MM.1S (cell line): ENCODE measurements at regions not wholly inside any gene's neighbourhood (a gene's known extent, or its start where the extent isn't known, plus 50 kb on each side); places are given as distances from the start of the nearest gene placed in this dataset.

ENCODE experiments used
- CTCF ChIP-seq: fragments of 300-600 bp; sonication (generic); IDR thresholded peaks from 2 replicates; pipeline ENCODE4 v1.5.1; 2016; ENCODE audit warnings: antibody characterized with exemption, low read length, mixed read lengths
- EZH2 ChIP-seq: fragments of 300-600 bp; sonication (generic); optimal IDR thresholded peaks from 2 replicates; pipeline ENCODE3; 2017; ENCODE audit warnings: low read depth, mild to moderate bottlenecking, antibody characterized with exemption, low read length, mixed read lengths
- EZH2phosphoT487 ChIP-seq: fragments of 300-600 bp; sonication (generic); IDR thresholded peaks from 2 replicates; pipeline ENCODE4 v1.6.1; 2018; ENCODE audit warnings: antibody characterized with exemption, low read length

GRCh38 chr6:103858003-103858402, 1001.7 kb downstream of the HACE1 start:
- TF ChIP-seq EZH2 (no peak), CTCF (no peak), EZH2phosphoT487 (no peak)
